ENCODE measurements at regions not wholly inside any gene's neighbourhood (a gene's known extent, or its start where the extent isn't known, plus 50 kb on each side); places are given as distances from the start of the nearest gene placed in this dataset.

GRCh38 chr10:110418218-110418617 lies 79.5 kb upstream of the DUSP5 start:
- TF ChIP-seq POLR2A (IDR thresholded peaks at IDR 0.05; ENCODE audit: low read length) (no peak), GATA1 (IDR thresholded peaks at IDR 0.05; ENCODE audit: low read depth, low read length) (no peak)

All from erythroblast (primary cell).